Stimulated activated naive CD4-positive, alpha-beta T cell (primary cell): ENCODE measurements at regions not wholly inside any gene's neighbourhood (a gene's known extent, or its start where the extent isn't known, plus 50 kb on each side); places are given as distances from the start of the nearest gene placed in this dataset.

Experiments
- DNase-seq, 6 experiments: peaks; one replicate each; lab custom pipeline; 2025; lab: John Stamatoyannopoulos, UW

DNA sequence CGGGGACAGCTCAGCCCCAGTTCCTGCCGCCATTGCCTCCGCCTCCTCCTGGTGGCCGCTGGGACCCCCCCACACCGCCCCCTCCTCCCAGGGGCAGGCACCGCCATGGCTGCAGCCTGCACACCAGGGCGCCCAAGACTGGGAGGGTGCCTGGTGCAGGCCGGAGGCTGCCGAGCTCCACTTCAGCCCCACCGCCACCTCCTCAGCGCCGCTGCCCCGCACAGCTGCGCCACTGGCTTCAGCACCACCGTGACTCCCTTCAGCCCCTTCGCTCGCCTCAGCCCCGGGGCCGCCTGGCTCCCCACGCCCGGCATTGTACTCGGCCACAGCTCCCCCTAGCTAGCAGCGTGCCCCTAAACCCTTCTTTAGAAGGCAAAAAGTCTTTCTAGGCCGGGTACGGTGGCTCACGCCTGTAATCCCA lies 131.1 kb downstream of the CRYBB2 start:
- DNase-seq, result no peak

DNA sequence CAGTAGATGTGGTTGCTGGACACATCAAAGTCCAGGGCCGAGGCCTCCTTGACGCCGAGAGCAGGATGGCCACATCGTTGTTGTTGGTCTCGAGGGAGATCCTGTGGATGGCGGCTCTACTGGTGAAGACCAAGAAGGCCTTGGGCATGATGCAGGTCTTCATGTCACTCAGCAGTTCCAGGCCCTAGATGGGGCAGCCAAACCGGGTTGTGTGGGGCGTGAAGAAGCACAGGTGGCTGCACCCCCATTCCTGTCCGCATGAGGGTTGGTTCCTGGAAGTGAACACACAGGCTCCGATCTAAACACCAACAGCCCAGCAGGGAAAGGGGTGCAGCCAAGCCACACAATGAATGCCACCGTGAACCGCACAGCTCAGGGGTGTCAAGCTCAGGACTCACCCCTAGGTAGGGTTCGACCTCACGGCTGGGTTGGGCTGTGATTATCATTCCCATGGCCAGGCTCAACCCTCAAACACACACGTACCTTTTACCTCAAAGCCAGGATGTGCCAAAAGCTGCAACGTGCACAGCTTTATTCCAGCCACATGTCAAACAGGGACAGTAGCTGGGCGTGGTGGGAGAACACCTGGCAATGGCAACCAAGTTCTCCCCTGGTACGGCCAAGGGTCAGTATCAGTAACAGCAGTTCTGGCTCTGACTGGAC lies 132.3 kb downstream of the CRYBB2 start:
- no peak for DNase-seq

DNA sequence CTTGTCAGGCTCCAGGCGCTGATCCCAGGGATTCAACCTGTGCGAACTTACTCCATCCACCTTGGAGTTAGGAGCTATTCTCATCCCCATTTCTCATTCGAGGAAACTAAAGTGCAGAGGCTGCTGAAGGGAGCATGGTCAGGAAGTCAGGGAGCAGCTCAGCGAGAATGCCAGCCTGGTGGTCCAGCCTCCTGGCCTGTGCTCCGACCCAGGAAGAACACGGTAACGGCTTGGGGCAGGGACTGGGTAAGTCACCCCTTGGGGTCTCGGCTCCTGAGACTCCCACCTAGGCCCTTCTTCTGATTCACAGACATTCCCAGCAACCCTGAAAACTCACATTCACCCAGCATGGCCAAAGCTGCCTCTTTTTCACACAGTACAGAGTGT lies 132.8 kb downstream of the CRYBB2 start:
- no peak for DNase-seq

DNA sequence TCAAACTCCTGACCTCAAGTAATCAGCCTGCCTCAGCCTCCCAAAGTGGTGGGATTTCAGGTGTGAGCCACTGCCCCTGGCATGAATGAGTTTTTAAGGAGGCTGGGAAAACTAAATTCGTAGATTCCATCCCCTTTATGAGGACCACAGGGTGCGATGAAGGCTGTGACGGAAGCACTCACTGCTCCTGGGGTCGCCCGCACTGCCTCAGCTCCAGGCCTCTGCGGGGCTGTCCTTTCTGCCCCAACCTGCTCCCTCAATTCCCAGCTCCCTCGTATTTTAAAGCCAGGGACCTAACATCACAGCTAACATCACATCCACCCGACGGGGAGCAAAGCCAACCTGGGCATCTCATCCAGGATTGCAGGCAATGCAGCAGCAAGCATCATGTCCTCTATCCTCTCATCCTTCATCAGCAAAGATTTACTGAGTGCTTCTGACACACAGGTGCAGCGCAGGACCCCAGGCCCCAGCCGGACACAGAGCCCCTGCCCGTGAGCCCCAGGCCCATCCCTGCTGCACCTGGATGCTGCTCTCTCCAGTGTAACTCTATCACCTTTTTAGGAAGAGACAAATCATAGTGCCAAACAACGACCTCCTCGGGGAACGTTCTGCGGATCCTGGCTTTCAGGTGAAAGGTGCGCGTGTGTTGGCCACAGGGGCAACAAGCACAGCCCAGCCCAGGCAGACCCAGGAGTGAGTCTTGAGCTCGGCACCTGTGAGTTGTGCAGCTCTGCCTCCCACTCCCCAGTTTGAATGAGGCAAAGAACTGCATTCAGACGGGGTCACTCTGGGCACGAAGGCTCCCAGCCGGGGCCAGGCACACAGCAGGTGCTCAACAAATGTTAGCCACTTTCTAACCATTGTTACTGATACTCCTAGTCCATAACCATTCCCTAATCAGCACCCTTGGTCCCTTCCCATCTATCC lies 134.3 kb downstream of the CRYBB2 start:
- DNase-seq, result no peak

DNA sequence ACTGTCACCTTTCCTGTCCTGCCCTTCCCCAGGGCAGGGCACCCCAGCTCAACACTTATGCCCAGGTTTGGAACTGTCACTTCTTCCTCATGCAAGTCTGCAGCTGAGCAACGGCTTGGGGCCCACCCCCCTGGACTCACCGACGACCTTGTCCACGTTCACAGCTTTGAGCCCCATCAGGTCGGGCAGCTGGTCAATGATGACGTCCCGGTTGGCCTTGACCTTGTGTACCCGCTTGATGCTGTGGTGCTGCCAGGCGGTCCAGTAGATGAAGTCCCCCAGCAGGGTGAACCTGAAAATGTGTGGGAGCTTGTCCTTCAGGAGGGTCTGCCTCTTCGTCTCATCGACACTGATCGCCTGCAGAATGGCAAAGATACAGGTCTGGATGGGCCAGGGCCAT lies 135.0 kb downstream of the CRYBB2 start:
- no peak for DNase-seq

DNA sequence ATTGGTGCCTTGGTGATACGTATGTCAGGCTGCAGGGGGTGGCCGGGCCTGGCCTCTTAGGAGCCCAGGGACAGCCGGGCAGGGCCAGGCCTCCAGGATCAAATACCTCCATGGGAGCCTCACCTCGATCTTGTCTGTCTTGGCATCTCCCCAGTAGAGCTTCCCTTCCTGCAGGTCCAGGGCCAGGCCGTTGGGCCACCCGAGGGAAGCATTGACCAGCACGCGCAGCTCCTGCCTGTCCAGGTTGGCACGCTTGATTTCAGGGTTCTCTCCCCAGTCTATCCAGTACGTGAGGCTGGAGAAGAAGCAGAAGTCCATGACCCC lies 137.7 kb downstream of the CRYBB2 start:
- no peak for DNase-seq

DNA sequence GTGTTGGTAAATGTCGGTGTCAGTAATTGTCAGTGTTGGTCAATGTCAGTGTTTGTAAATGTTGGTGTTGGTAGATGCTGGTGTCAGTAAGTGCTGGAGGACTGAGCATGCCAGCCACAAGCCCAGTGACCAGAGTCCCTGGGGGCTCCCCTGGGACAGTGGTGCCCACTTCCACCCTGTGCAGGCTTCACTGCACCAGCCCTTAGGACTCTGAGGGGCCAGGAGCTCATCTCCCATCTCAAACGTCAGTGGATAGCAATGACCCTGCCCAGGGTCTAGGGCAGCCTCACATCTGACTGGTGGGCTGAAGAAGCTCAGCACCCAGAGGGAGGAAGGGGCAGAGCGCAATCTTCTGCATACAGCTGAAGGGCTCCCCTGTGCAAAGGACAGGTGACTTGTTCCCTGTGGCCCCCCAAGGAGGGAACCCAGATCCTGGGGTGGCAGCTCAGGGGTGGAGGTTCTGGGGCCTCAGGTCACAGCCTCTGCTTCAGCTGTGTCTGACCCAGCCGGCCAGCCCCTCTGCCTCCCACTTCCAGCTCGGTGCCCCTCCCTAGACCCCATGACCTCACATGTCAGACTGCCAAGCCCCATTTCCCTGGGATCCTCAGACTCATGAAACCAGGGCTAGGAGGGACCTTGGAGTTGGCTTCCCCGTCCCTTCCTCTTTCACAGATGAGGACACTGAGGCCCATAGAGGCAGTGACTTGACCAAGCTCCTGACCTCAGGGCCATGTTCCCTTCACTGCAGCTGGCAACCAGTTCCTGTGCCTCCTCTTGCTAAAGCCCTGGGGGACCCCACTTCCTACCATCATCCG lies 138.4 kb downstream of the CRYBB2 start:
- no peak for DNase-seq

DNA sequence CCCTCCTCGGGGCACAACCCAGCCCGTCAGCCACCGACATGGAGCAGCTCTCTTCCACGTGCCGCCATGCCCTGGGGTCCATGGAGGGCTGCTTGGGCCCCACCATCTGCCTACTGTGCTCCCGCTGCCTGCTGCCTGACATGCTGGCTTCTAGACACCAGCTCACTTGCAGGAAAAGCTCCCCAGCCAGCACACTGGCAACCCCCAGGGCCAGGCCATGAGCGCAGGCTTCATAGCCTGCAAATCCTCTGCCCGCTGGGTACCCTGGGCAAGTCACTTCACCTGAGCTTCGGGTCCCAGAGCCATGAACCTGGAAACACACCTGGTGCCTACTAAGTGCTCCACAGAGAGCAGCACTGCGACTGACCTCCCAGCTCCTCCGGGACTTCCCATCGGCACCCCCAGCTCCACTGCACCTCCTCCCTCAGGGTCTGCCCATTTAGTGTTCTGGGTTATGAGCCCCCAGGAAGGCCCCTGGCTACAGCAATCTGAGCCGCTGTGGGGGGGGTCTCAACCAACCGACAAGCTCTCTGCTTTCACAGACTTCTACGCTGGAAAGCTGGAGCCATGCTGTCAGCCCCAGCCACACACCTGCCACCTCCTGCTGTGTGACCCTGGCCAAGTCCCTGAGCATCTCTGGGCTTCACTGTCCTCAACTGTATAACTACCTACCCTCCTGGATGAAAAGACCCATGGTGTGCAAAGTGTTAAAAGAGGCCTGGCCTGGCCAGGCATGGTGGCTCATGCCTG lies 139.2 kb downstream of the CRYBB2 start:
- no peak for DNase-seq

DNA sequence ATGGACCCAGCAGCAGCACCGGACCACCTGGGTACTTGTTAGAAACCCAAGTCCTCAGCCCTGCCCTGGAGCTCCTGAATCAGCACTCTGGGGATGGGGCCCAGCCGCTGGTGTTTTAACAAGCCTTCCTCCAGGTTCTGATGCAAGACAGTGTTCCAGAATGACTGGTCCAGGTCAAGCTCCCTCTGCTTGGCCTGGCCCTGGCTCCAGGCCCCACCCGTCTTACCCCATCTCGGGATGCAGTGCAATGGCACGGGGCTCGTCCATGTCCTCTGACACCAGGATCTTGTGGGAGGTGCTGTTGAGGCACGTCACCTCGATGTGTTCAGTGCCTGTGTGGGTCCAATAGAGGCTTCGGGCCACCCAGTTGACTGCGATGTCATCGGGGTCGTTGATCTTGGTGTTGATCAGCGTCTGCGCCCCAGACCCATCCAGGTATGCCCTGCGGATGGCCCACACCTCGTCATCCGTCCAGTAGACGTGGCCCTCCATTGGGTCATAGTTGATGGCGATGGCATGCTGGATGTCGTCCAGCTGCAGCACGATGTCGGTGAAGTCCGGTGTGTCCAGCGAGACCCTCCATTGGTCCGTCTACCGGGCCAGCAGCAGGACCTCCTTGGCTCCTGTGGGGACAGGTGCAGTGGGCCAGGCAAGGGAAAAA lies 140.3 kb downstream of the CRYBB2 start:
- DNase-seq, result no peak

DNA sequence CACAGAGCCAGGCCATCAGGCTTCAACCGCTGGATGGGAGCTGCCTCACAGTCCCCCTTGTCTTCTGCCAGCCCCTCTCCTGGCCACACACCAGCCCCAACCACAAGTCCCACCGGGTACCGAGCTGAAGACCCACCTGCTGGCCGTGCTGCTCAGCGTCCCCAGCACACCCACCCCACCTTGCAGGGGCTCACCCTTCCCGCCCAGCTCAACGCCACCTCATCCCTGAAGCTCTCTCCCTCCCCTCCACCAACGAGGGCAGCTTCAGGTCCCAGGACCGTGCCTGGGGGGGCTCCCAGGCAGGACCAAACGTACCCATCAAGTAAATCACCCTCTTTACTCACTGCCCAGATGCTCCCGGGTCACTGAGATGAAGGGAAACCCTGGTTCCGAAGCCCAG lies 141.0 kb downstream of the CRYBB2 start:
- no peak for DNase-seq

DNA sequence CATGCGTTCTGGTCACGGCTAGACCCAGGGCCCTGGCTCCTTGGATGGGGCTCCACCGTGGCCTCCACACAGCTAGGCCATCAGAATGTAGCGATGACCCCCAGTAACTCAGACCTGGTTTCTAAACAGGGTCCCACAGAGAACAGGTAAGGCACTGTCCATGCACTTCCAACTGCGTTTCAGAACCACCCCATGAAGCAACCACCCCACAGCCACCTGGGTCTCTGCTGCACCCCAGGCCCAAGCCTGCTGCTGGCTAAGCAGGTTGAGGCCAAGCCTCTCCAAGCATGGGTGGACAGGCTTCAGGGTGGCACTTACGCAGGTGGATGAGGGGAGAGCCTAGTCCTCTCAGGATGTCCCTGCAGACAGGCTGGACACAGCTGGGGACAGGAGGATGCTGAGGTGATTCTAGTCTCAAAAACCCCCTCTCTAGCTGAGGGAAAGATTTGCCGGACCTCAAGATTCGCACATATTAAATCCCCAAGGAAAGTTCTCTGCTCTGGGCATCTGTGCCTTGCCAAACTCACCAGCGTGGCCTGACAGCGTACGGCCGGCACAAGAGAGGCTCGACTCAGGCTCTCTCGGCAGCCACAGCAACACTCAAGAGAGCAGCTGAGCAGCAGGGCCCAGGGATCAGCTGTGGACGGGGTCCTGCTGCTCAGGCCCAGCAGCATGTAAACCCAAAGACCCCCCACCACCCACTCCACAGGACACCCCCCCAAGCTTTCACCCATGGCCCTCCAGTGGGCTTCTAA lies 141.6 kb downstream of the CRYBB2 start:
- DNase-seq, result no peak

DNA sequence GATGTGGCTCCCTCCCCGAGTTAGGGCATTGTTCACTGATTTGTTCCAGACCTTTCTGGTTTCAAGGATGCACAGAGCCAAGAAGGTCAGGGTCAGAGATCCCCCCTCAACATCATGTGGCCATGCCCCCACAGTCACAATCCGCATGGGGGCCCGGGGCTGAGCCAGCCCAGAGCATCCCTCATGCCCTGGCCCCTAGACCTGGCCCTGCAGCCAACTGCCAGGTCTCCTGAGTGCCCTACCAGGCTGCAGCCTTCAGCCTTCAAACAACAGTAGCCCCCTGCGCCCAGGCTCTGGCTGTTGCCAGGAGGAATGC lies 142.4 kb downstream of the CRYBB2 start:
- DNase-seq, result no peak

DNA sequence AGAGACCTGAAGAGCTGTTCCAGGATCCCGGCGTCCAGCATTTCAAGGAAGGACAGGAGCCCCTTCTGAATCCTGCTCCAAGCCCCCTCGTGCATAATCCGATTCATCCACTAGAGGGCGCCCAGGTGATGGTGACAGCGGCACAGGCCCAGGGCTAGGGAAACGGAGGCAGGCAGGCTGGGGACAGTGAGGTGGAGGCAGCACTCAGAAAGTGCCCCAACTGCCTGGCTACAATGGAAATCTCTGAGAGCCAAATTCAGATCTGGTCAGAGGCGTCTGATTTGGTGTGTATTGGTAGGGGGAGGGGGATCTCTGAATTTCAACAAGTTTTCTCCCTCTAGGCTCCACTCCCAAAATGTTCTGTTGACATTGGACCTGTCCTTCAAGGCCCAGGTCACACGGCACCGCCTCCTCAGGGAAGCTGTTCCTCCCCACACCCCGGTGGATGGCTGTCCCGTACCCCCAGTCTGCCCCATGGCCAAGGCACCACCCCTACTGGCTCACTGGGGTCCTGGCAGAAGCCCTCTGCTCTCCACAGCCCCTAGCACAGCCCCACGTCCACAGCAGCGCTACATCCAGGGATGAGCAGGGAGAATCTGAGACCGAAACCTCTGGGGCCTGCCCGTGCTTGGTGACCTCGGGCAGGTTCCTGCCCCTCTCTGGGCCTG lies 142.9 kb downstream of the CRYBB2 start:
- peak in 5 of 6 experiments; percentile 13 to 57 (median 45) for DNase-seq

DNA sequence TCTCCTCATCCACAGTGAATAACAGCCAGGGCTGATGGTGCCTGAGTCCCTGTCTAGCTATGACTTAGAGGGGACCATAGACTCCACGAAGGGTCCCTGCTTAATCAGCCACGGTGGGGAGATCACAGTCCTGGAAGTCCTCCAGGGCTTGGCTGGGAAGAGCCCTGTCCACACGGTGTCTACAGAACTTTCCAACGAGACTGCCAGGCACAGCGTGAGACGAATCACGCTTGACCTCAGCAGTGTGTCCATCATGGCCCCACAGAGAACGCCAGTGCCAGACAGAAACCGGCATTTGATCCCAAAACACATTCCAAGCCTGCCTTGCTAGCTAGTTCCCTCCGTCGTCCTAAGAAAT lies 143.4 kb downstream of the CRYBB2 start:
- DNase-seq, result no peak

DNA sequence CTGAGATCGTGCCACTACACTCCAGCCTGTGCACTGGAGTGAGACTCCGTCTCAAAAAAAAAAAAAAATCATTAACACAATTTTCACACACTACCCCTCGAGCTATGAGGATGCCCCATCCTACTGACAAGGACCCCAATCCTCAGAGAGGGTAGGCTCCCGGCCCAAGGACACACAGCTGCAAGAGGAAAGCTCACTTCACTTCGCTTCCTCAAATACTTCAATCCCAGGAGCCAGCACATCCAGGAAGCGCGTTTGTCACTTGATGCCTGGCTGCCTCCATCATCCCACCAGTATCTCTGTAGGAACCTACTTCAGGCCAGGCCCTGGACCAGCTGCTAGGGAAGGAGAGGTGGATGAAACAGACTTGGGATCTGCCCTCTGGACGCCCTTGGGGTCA lies 144.0 kb downstream of the CRYBB2 start:
- no peak for DNase-seq

DNA sequence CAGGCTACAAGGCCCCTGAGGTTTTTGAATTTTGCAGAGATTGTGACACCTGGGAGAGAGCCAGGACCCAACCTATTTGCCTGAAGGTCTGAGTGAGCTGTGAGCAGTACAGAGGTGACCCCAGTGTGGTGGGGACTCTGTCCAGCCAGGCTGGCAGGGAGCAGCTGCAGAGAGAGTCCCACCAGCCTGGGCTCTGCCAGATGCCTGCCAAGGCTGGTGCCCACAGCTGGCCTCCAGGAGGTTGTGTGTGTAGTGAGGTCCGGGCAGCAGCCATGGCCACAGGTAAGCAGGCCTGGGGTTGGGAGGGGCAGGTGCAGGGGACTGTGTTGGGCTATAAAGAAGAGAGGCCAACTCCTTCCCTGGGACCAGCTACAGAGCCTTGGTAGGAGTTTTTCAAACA lies 144.8 kb downstream of the CRYBB2 start:
- no peak for DNase-seq

DNA sequence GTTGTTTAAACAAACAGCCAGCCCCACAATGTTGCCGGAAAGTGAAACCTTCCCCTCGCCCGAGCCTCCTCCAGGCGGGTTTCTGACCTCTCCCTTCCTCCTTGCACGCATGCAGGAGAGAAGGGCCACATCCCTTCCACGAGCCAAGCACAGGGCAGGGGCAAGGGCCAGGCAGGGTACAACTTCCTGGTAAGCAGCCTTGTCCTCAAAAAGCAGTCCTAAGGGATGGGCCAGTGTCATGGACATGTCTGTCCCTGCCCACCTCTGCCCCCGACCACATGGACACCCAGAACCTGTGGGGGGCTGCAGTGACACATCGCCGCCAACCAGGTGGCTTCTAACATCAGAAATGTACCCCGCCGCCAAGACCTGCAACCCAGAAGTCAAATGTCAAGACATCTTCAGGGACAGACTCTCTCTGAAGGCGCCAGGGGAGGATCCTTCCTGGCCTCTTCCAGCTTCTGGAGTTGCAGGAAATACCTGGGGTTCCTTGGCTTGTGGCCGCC lies 145.3 kb downstream of the CRYBB2 start:
- no peak for DNase-seq

DNA sequence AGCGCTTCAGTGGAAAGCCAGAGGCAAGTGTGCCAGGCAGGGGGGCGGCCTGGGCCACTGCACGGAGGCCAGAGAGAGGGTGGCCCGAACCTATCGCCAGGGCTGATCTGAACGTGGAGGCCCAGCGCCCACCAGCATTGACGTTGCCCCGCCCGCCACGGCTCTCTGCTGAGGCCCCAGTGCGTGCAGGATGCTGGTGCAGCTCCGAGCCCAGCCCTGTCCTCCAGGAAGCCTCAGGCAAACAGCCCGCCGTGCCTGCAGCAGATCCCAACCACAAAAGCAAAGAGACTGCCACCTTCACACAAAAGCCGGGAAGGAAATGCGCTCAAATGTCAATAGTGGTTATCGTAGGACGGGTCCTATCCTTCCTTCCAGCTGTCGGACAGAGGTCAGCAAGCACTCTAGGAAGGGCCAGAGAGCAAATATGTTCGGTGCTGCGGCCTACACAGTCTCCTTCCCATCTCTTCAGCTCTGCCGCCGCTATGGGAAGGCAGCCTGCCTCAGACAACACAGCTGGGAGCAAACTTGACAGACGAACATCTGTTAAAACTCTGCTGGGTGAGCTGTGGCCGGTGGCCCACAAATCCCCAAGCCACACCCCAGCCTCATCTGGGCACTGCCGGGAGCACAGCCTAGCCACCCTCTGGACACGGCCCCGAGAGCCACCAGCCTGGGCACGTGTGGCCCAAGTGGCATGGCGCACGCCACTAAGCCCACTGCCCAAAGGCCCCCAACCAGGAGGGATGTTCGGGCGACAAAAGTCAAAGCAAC lies 146.2 kb downstream of the CRYBB2 start:
- DNase-seq, result no peak

DNA sequence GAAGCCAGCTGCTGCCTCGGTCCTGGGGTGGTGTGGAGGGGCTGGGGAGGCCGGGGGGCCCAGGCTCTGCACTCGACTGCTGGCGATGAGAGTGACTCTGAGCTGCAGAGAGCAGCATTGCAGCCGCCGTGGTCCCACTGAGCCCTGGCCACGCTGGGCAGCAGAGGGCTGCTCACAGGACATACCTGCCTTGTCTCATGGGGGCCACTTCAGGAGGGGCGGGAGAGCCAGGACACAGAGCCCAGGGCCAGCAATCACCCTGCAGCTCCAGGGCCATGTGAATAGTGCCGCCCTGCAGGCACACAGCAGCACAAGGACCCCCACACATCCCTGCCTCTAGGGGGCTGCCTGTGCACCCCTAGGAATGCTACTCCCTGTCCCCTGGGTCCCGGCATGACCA lies 147.0 kb downstream of the CRYBB2 start:
- DNase-seq, result no peak
